ENCODE measurements at regions not wholly inside any gene's neighbourhood (a gene's known extent, or its start where the extent isn't known, plus 50 kb on each side); places are given as distances from the start of the nearest gene placed in this dataset.
A peak's percentile ranks its signal among the peaks of the same experiment; 100 is the strongest.
"Not testable (repeated sequence)": the region's sequence is repeated elsewhere in the genome, so short reads cannot be mapped to it uniquely, and the experiment has no call there.

DNA sequence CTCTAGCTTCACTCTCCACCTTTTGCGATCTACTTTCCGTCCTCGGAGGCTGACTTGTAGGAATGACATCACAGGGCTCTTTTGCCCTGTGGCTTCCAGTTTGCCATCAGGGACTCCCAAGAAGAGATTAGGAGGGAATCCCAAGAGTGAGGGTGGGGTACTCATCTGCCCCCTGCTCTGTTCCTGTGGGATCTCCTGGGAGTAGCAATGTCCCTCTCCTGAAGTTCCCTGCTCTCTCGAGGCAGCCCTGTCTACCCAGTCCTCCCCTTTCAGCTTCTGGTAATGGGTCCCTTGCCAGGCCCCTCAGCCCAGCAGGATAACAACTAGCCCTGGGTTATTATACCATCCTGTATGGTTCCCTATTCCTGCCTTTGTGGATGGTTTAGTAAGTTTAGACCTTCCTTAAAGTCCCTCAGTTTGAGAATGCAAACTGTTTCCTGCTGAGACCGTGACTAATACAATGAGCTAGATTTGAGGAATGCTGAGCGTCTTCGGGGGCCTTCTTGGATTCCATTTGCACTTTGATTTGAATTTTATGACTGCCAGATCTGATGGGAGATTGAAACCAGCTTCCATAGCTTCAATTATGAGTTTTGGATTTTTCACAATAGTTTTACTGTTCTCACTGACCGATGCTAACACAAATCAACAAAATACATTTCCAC lies 73.7 kb upstream of the IPO5 start:
- peak; percentile 97 for DNase-seq

GRCh38 chr13:97880311-97880675 lies 73.2 kb upstream of the IPO5 start:
- no peak for DNase-seq

DNA sequence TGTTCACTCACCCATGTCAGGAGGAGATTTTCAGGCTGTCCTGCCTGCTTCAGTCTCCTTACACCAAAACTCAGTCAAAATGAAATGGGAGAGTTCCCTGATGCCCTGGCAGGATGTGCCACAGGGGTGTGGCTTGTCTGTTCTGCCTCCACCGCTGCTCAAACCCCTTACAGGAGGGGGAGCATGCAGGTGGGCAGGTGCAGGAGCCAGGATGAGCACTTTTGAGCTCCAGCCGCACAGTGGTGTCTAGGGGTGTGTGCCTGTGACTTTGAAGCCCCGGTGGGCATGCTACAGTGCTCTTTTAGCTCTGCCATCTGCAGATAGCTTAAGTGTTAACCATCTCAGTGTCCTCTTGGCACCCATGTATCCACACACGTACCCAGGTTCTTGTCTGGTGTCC lies 71.9 kb upstream of the IPO5 start:
- no peak for DNase-seq

DNA sequence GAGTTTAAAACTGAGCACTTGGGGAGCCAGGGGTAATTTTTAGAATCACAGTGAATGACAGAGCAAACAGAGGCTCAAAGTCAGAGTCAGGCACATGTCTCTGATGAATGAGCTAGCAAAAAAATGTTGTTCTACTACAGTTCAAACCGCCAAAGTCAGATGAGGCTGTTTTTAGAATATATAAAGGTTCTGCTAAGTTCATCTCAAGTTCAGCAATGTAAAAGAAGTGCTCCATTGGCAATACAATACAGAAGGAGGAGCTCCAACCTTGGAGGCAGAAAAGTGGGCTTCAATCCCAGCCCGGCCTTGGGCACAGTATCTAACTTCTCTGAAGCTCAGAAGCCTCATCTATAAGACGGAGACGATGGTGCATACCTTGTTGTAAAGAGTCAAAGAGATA lies 70.1 kb upstream of the IPO5 start:
- DNase-seq = peak; percentile 57

DNA sequence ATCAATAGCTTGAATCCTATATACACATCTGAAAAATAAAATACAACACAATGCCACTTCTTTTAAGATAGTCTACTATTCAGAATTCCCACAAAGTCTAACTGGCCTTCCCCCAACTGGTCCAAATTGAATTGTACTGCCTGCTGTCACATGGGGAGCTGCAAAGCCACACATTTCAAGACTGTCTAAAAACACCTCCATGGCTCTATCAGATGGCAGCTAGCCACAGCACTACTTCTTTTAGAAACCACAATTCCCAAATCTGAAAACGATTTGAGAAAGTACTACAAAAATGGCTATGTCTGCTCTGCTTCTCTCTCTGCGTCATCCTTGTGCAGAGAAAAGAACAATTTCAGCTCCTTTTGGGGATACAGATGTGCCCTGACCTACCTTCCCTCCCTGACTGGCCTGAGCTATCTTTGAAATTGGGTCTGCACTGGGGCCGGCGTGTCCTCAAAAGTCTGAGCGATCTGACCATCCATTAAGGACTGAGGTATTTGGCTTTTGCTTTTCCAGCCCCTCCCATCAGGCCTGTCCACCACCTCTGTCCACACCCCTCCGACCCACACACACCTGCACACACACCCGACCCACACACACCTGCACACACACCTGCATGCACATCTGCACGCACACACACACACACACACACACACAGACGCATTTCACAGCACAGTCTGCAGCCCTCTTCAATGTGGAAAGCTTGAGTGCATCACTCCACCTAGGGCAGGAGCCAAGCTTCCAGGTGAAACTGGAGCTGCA lies 68.6 kb upstream of the IPO5 start:
- no peak for DNase-seq

- no peak for DNase-seq
Measured at GRCh38 chr13:97885641-97886040, 67.8 kb upstream of the IPO5 start.

- DNase-seq = peak; percentile 33
Measured at GRCh38 chr13:97889803-97890202, 63.7 kb upstream of the IPO5 start.

DNA sequence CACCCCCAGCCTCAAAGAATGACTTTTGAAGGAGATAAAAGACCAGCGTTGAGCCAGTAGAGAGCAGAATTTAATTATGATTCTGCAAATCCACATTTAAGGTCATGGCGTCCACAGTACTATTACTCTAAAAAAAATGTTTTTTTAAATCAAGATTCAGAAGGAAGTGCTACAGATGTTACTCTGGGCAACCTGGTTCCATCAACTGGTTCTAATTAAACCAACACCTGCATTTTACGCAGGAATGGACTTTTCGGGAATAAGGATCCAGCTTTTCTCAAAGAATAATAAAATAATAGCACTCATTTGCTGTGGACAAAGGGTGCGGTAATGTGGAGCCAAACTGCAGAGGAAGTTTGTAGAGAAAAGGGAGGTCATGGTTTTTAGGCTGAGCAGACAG lies 62.9 kb upstream of the IPO5 start:
- DNase-seq = no peak

GRCh38 chr13:97891964-97892363 lies 61.5 kb upstream of the IPO5 start:
- not testable (repeated sequence) for DNase-seq

DNA sequence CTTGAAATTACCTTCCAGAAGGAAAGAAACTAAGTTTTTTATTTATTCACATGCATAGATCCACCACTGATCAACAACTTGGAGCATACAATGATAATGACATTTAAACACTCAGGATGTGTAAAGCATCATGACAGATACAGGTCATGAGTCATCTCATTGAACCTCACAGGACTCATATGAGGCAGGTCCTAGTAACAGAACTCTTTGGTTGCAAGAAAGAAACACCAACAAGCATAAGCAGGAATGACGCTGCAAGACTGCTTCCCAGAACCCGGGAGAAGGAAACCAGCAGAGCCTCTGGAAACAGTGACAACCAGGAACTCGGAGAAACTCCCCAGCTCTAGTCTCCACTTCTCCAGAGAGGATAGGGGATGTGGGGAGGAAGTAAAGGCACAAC lies 60.8 kb upstream of the IPO5 start:
- peak; percentile 64 for DNase-seq

- DNase-seq = no peak
Measured at GRCh38 chr13:97895383-97895782, 58.1 kb upstream of the IPO5 start.

GRCh38 chr13:97896446-97896845 lies 57.0 kb upstream of the IPO5 start:
- DNase-seq = no peak

- no peak for DNase-seq
Measured at GRCh38 chr13:97901716-97902115, 51.8 kb upstream of the IPO5 start.

All from fibroblast of skin of back (primary cell).